Psoas muscle (tissue), 7 donors: ENCODE measurements at regions not wholly inside any gene's neighbourhood (a gene's known extent, or its start where the extent isn't known, plus 50 kb on each side); places are given as distances from the start of the nearest gene placed in this dataset.
"Not testable (repeated sequence)": the region's sequence is repeated elsewhere in the genome, so short reads cannot be mapped to it uniquely, and the experiment has no call there.

Source experiments
- ATAC-seq, 4 donors: fragments of 200-7000 bp; cut with Tn5 transposase; one replicate each; pipeline ENCODE4 v1.9.1; 2020; ENCODE audit warnings: moderate library complexity in 3 of 4, mild to moderate bottlenecking in 2 of 4
- DNase-seq, 2 donors: peaks; one replicate each; pipeline ENCODE4 v3.0.0-alpha.2; 2020
- H3K27ac ChIP-seq: fragments of 200-600 bp; one replicate; pipeline ENCODE4 v1.8.0; 2022
- H3K27me3 ChIP-seq, 3 donors: fragments of 200-600 bp in 1 of 3; one replicate each; pipeline versions ENCODE4 v1.6.1 to v1.8.0; 2013 to 2022; ENCODE audit warnings: low read length in 2 of 3, mild to moderate bottlenecking in 2 of 3, moderate library complexity in 1 of 3; ENCODE audit not compliant: insufficient read depth in 3 of 3
- H3K36me3 ChIP-seq, 2 donors: fragments of 200-600 bp in 1 of 2; one replicate each; pipeline versions ENCODE4 v1.6.1 to v1.8.0; 2013 to 2022; ENCODE audit warnings: low read depth in 1 of 2, mild to moderate bottlenecking in 1 of 2, moderate library complexity in 1 of 2; ENCODE audit not compliant: insufficient read depth in 1 of 2
- H3K4me1 ChIP-seq: fragments of 200-600 bp; one replicate; pipeline ENCODE4 v1.8.0; 2022
- H3K4me3 ChIP-seq: fragments of 200-600 bp; one replicate; pipeline ENCODE4 v1.8.0; 2022; ENCODE audit warnings: mild to moderate bottlenecking
- H3K9me3 ChIP-seq: fragments of 200-600 bp; one replicate; pipeline ENCODE4 v1.8.0; 2022
- WGBS, 3 donors: extraction: QIAGEN DNeasy Blood & Tissue Kit; methylation state at CpG; one replicate each; pipeline versions ENCODE4 v1.1.6 to v1.1.7; 2013; 5-methylcytosine and 5-hydroxymethylcytosine counted together
- intact Hi-C, 2 donors: fragments of 100-400 bp; cut with DNase I; formaldehyde crosslinking; loops; one replicate each; pipeline versions ENCODE4 v1.11.0 to v1.14.2; 2022
- TF ChIP-seq, protein P1 (sequence below): fragments of 200-600 bp; IDR thresholded peaks from one replicate; pipeline ENCODE4 v1.8.0; 2022; ENCODE audit warnings: antibody characterized with exemption
- donor health status: healthy with polysubstance abuse.
- donor health status: DM: no; HTN: no; CAD: no; lungs with moderate emphysema.
- donor health status: Bipolar disorder and iron deficiency.
- donor health status: healthy.
- donor health status: DM: yes; HTN: yes; CAD: no.
- donor health status: DM: no; HTN: no; CAD: no.
- donor health status: DM: yes; HTN: yes; CAD: no.

DNA sequence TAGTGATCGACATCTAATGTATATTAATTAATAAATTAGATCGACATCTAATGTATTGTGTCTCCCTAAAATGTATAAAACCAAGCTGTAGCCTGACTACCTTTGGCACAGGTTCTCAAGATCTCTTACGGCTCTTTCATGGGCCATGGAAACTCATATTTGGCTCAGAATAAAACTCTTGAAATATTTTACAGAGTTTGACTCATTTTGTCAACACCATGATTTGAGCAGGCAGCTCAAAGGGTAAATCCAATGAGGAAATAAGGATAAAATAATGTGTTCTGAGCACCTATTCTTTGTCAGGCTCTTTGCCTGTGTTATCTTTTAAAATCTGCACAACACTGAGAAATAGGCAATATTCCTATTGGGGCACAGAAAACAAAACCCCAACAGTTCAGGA is 223.4 kb upstream of the DUSP10 start:
- intact Hi-C loops: no loop called here
- no peak for ATAC-seq

DNA sequence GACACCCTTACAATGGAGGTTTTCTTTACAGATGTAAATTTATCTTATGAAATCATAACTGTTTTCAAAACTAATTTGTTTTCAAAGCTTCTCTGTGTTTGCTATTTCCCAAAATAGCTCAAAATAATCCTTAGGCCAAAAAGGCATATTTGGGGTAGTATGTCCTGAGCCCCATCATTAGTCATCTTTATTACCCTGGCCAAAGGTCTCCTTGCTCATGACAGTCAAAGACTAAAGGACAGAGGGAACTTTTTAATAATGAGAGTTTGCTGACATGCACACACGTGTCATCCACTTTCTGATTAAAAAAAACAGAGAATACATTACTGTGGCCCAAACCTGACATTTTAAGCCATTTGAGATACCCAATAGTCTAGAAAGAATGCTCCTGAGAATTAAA is 221.9 kb upstream of the DUSP10 start:
- no peak for DNase-seq
- Histone ChIP-seq H3K27ac (no peak overlapping the region), H3K36me3 (no peaks in the 10 kb centered on the region), H3K27me3 (no peaks in the 10 kb centered on the region), H3K9me3 (no peaks in the 10 kb centered on the region), H3K4me1 (no peaks in the 10 kb centered on the region), H3K4me3 (no peak overlapping the region)
- intact Hi-C loops: no loop called here
- no peak for ATAC-seq
- WGBS, 3 donors: 49 to 69% (median 64%) methylated on average over 1 of the region's 1 CpG
- TF ChIP-seq, protein P1, sequence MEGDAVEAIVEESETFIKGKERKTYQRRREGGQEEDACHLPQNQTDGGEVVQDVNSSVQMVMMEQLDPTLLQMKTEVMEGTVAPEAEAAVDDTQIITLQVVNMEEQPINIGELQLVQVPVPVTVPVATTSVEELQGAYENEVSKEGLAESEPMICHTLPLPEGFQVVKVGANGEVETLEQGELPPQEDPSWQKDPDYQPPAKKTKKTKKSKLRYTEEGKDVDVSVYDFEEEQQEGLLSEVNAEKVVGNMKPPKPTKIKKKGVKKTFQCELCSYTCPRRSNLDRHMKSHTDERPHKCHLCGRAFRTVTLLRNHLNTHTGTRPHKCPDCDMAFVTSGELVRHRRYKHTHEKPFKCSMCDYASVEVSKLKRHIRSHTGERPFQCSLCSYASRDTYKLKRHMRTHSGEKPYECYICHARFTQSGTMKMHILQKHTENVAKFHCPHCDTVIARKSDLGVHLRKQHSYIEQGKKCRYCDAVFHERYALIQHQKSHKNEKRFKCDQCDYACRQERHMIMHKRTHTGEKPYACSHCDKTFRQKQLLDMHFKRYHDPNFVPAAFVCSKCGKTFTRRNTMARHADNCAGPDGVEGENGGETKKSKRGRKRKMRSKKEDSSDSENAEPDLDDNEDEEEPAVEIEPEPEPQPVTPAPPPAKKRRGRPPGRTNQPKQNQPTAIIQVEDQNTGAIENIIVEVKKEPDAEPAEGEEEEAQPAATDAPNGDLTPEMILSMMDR: no peak

More for the DNA sequence above, 223.4 kb upstream of the DUSP10 start:
- Histone ChIP-seq H3K27me3 (no peaks in the 10 kb centered on the region), H3K9me3 (no peaks in the 10 kb centered on the region), H3K4me3 (no peak overlapping the region), H3K27ac (no peak overlapping the region), H3K4me1 (no peaks in the 10 kb centered on the region), H3K36me3 (no peaks in the 10 kb centered on the region)
- 87 to 97% (median 93%) methylated on average over 3 of the region's 3 CpGs for WGBS, 3 donors
- no peak for DNase-seq
- TF ChIP-seq, protein P1: no peak

DNA sequence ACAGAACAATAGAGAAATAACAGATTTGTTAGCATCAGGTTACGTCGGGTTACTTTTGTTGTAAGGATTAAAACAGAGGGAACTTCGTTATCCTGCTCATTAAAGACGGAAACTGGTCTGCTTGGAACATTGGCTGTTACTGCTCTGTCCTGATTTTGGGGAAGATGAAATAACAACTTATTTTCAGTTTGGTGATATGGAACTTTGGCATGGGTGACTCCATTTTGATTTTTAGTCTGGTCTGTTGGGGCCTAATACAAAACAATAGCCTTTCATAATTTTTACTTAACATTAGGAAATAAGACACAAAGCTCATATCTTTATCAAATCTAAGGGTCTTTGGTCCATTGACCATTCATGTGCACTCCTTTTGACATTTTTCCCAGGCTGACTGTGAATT is 220.5 kb upstream of the DUSP10 start:
- Histone ChIP-seq H3K27me3 (no peaks in the 10 kb centered on the region), H3K36me3 (no peaks in the 10 kb centered on the region), H3K9me3 (no peaks in the 10 kb centered on the region), H3K4me3 (no peak overlapping the region), H3K4me1 (no peaks in the 10 kb centered on the region), H3K27ac (no peak overlapping the region)
- intact Hi-C loops: no loop called here
- WGBS, 3 donors: 94 to 97% (median 96%) methylated on average over 4 of the region's 4 CpGs
- TF ChIP-seq, protein P1: no peak
- ATAC-seq (no peak), DNase-seq (no peak)

DNA sequence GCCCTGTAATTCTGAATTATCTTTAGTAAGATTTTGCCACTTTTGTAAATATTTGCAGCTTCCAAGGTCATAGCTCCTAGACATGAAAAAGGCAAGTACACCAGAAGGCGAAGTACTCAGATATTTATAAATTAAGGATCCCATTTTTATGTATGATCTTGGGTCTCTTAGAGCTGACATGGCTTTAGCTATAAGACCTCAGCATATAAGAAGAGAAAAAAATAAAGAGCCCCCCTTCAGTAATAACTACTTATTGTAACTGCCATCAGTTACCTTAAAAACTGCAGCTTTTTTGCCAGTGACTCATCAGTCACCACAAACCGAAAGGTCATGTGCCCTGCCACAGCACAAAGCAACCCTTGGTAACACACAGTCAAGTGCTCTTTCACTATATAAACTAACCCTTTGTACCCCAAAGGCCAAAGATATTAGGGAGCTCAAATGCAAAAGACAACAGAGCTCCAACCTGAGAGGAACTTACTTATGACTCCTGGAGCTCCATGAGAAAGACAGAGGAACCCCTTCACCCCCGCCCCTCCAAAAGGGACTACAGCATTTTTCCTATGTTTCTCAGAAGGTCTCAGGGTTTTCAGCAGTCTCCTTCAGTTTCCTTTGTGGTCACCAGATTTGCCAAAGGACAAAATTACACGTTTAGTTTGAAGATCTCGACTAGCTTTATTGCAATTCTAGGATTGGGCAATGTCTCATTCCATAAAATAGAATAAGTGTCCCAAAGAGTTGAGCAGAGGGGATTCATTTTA is 219.8 kb upstream of the DUSP10 start:
- intact Hi-C loops: no loop called here
- 60 to 73% (median 65%) methylated on average over 5 of the region's 5 CpGs for WGBS, 3 donors

DNA sequence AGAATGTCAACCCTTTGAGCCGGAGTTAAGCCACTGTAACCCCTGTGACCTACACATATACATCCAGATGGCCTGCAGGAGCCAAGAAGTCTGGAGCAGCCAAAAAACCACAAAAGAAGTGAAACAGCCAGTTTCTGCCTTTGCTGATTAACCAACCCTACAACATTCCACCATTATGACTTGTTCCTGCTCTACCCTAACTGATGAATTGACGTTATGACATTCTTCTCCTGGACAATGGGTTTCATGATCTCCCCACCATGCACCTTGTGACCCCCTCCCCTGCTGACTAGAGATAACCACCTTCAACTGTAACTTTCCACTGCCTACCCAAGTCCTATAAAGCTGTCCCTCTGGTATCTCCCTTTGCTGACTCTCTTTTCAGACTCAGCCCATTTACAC is 216.3 kb upstream of the DUSP10 start:
- ATAC-seq, H3K4me3 ChIP-seq, DNase-seq, intact Hi-C loops, H3K4me1 ChIP-seq, H3K36me3 ChIP-seq, H3K27ac ChIP-seq, H3K27me3 ChIP-seq, H3K9me3 ChIP-seq: not testable (repeated sequence)
- WGBS, 3 donors: 81 to 89% (median 83%) methylated on average over 2 of the region's 2 CpGs

More for the DNA sequence above, 219.8 kb upstream of the DUSP10 start:
- TF ChIP-seq, protein P1: no peak
- Histone ChIP-seq H3K9me3 (no peaks in the 10 kb centered on the region), H3K27me3 (no peaks in the 10 kb centered on the region), H3K4me3 (no peak overlapping the region), H3K27ac (no peak overlapping the region), H3K36me3 (no peaks in the 10 kb centered on the region), H3K4me1 (no peaks in the 10 kb centered on the region)
- ATAC-seq: no peak
- DNase-seq: no peak

DNA sequence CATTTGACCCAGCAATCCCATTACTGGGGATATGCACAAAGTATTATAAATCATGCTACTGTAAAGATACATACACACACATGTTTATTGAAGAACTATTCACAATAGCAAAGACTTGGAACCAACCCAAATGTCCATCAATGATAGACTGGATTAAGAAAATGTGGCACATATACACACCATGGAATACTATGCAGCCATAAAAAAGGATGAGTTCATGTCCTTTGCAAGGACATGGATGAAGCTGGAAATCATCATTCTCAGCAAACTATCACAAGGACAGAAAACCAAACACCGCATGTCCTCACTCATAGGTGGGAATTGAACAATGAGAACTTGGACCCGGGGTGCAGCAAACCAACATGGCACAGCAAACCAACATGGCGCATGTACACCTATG is 215.5 kb upstream of the DUSP10 start:
- ATAC-seq, H3K4me1 ChIP-seq, H3K9me3 ChIP-seq, H3K27ac ChIP-seq, DNase-seq, H3K27me3 ChIP-seq, intact Hi-C loops, H3K4me3 ChIP-seq, H3K36me3 ChIP-seq: not testable (repeated sequence)
- WGBS, 3 donors: 98 to 100% (median 99%) methylated on average over 3 of the region's 3 CpGs
